ENCODE measurements at regions not wholly inside any gene's neighbourhood (a gene's known extent, or its start where the extent isn't known, plus 50 kb on each side); places are given as distances from the start of the nearest gene placed in this dataset.

- Histone ChIP-seq H2AK9ac (replicated peaks; ENCODE audit: low read depth, low read length, poor library complexity) (no peak overlapping the region), H3K9ac (ENCODE audit: low read depth, low read length) (no peak overlapping the region), H3K4me3 (ENCODE audit: insufficient read depth, low read depth, low read length) (no peak overlapping the region), H2BK5ac (ENCODE audit: low read depth, low read length, poor library complexity, severe bottlenecking) (no peak overlapping the region), H4K91ac (ENCODE audit: insufficient read depth, low read depth, low read length) (no peak overlapping the region), H4K8ac (ENCODE audit: low read depth in 2 of 2, low read length in 2 of 2) (no peak overlapping the region), H2AFZ (replicated peaks; ENCODE audit: low read length, poor library complexity) (no peak overlapping the region), H4K5ac (ENCODE audit: low read depth, low read length) (no peak overlapping the region), H2BK120ac (ENCODE audit: low read depth, low read length) (no peak overlapping the region), H3K36me3 (ENCODE audit: control insufficient read depth, insufficient read depth, low read length) (no peaks in the 10 kb centered on the region), H3K27ac (ENCODE audit: insufficient read depth, low read length) (no peak overlapping the region), H2AK5ac (ENCODE audit: low read depth, low read length) (no peak overlapping the region), H3K18ac (ENCODE audit: low read depth, low read length) (no peak overlapping the region), H4K20me1 (ENCODE audit: insufficient read depth, low read length) (no peaks in the 10 kb centered on the region), H3K14ac (replicated peaks; ENCODE audit: low read depth, low read length) (no peak overlapping the region), H2BK15ac (ENCODE audit: low read depth, low read length) (no peak overlapping the region), H3K23ac (ENCODE audit: low read depth, low read length) (no peak overlapping the region), H3K56ac (ENCODE audit: extremely low read depth, insufficient read depth, low read length) (no peak overlapping the region), H3K4ac (ENCODE audit: low read depth, low read length) (no peak overlapping the region), H3K9me1 (ENCODE audit: insufficient read depth, low read length) (no peaks in the 10 kb centered on the region), H3K27me3 (ENCODE audit: control insufficient read depth, insufficient read depth, low read length) (no peaks in the 10 kb centered on the region), H2BK20ac (ENCODE audit: low read depth, low read length) (no peak overlapping the region), H3K4me1 (ENCODE audit: control insufficient read depth, insufficient read depth, low read length) (no peaks in the 10 kb centered on the region), H3K79me1 (ENCODE audit: low read depth in 1 of 2, low read length in 2 of 2) (no peaks in the 10 kb centered on the region), H3K9me3 (ENCODE audit: control insufficient read depth, insufficient read depth, low read length) (peaks cover 5% of the 10 kb centered on the region; the same call in 1 of the 2 replicates), H3K4me2 (ENCODE audit: low read depth, low read length) (no peak overlapping the region)
- TF ChIP-seq SMC3 (IDR thresholded peaks at IDR 0.05; ENCODE audit: low read depth, low read length) = no peak
- TF ChIP-seq, protein P1, sequence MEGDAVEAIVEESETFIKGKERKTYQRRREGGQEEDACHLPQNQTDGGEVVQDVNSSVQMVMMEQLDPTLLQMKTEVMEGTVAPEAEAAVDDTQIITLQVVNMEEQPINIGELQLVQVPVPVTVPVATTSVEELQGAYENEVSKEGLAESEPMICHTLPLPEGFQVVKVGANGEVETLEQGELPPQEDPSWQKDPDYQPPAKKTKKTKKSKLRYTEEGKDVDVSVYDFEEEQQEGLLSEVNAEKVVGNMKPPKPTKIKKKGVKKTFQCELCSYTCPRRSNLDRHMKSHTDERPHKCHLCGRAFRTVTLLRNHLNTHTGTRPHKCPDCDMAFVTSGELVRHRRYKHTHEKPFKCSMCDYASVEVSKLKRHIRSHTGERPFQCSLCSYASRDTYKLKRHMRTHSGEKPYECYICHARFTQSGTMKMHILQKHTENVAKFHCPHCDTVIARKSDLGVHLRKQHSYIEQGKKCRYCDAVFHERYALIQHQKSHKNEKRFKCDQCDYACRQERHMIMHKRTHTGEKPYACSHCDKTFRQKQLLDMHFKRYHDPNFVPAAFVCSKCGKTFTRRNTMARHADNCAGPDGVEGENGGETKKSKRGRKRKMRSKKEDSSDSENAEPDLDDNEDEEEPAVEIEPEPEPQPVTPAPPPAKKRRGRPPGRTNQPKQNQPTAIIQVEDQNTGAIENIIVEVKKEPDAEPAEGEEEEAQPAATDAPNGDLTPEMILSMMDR (conservative IDR thresholded peaks at IDR 0.05; ENCODE audit: low read depth, low read length) = no peak
- TF ChIP-seq RAD21 (IDR thresholded peaks at IDR 0.05; ENCODE audit: low read length) = no peak
- TF ChIP-seq CEBPB (IDR thresholded peaks at IDR 0.05; ENCODE audit: low read depth, low read length) = no peak
- TF ChIP-seq NFE2L2 (IDR thresholded peaks at IDR 0.05; ENCODE audit: low read depth, low read length) = no peak
- TF ChIP-seq CHD1 (IDR thresholded peaks at IDR 0.05; ENCODE audit: low read depth, low read length) = no peak
- TF ChIP-seq FOS (IDR thresholded peaks at IDR 0.05; ENCODE audit: low read depth, low read length) = no peak
- no peak for TF ChIP-seq BHLHE40 (IDR thresholded peaks at IDR 0.05; ENCODE audit: low read depth, low read length)
- no peak for TF ChIP-seq RCOR1 (IDR thresholded peaks at IDR 0.05; ENCODE audit: insufficient replicate concordance, low read length)
- TF ChIP-seq, protein P2, sequence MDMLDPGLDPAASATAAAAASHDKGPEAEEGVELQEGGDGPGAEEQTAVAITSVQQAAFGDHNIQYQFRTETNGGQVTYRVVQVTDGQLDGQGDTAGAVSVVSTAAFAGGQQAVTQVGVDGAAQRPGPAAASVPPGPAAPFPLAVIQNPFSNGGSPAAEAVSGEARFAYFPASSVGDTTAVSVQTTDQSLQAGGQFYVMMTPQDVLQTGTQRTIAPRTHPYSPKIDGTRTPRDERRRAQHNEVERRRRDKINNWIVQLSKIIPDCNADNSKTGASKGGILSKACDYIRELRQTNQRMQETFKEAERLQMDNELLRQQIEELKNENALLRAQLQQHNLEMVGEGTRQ (IDR thresholded peaks at IDR 0.05; ENCODE audit: low read depth, low read length) = no peak
- no peak for TF ChIP-seq ELK1 (IDR thresholded peaks at IDR 0.05; ENCODE audit: borderline replicate concordance, low read depth, low read length)
- no peak for TF ChIP-seq RFX5 (IDR thresholded peaks at IDR 0.05; ENCODE audit: low read depth, low read length)
- no peak for TF ChIP-seq MXI1 (IDR thresholded peaks at IDR 0.05; ENCODE audit: borderline replicate concordance, low read depth, low read length)
- in situ Hi-C loops (cut with MboI; ENCODE audit: low sequenced_read_pairs) (no loop called here), dilution Hi-C loops (cut with HindIII; ENCODE audit: low sequenced_read_pairs, unreplicated experiment) (no loop called here), intact Hi-C loops (cut with micrococcal nuclease) (no loop called here)
- ATAC-seq (ENCODE audit: low read depth) (no peak), DNase-seq (no peak)
- ChIA-PET POLR2A (ENCODE audit: unreplicated experiment) (no interaction called here), CTCF (no interaction called here)
- WGBS, 2 experiments (ENCODE audit: extremely low coverage in 2 of 2, insufficient read length in 1 of 2) = no CpG with 5 or more reads among the region's 4 CpGs
- BruUV-seq (replicated peaks) = no TSS peak
Observed at GRCh38 chr14:28673056-28673455, 93.5 kb upstream of the FOXG1 start.

All from IMR-90 (cell line).